DLD1 (cell line): ENCODE measurements at regions not wholly inside any gene's neighbourhood (a gene's known extent, or its start where the extent isn't known, plus 50 kb on each side); places are given as distances from the start of the nearest gene placed in this dataset.
"Not testable (repeated sequence)": the region's sequence is repeated elsewhere in the genome, so short reads cannot be mapped to it uniquely, and the experiment has no call there.

Experiments
- in situ Hi-C: cut with HindIII; loops from 2 replicates; pipeline ENCODE4 v1.10.0; 2017; ENCODE audit warnings: low sequenced_read_pairs

GRCh38 chr2:224181534-224182155 is 142.6 kb upstream of the SERPINE2 start:
- in situ Hi-C loops, result no loop called here

- in situ Hi-C loops, result no loop called here
Measured at GRCh38 chr2:224180810-224181209, 141.7 kb upstream of the SERPINE2 start.

GRCh38 chr2:224178056-224178455 is 139.0 kb upstream of the SERPINE2 start:
- in situ Hi-C loops, result no loop called here

- in situ Hi-C loops, result no loop called here
Measured at GRCh38 chr2:224175538-224175937, 136.5 kb upstream of the SERPINE2 start.

DNA sequence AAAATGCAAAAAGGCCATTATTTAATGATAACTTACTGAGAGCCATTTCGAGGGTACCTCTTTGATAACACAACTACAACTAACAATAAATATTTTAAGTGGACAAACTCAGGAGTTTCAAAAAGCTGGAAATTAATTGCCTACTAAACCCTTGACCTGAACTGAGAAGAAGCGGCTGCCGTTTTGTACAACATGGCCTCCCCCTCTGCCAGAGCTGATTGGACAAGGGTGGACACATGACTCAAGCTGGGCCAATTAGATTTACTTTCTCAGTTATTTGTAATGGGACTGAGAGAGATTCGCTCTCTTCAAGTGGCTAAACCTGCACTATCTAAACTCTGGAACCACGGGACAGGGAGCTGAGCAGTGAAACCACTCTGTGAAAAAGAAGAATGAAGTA is 135.9 kb upstream of the SERPINE2 start:
- in situ Hi-C loops, result no loop called here

DNA sequence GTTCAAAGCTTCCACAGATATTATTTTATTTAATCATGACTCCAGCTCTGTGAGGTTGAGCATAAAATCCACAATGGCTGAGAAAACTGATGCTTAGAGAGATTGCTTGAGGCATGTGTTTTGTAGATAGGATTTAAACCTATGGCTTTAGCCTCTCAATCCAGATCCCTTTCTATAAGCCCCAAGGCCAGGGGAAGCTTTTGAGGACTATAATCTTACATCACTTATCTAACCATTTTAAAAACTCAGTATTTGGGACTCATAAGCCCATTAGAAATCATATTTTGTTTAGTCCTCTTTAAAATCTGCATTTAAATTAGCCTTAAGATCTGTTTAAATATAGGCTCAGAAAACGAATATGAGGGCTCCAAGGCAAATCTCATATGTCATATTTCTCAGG is 135.4 kb upstream of the SERPINE2 start:
- in situ Hi-C loops, result no loop called here

DNA sequence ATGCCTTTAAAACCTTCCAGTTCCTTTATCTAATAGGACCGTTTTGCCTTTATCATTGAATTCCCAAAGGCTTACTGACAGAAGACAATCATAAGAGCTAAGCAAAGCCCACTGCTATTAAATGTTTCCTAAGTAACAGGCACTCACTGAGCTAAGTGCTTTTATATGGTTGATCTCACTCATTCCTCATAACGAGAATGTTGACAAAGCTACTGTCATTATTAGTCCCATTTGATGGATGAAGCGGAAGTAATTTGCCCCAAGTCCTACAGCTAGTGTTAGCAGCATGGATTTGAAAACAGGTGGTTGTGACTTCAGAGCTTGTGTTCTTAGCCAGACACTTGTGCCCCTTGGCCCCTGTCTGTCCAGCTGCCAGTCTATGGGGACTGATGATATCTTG is 134.8 kb upstream of the SERPINE2 start:
- in situ Hi-C loops, result no loop called here

GRCh38 chr2:224173210-224173609 is 134.1 kb upstream of the SERPINE2 start:
- in situ Hi-C loops, result no loop called here

GRCh38 chr2:224171226-224171625 is 132.1 kb upstream of the SERPINE2 start:
- in situ Hi-C loops, result no loop called here

DNA sequence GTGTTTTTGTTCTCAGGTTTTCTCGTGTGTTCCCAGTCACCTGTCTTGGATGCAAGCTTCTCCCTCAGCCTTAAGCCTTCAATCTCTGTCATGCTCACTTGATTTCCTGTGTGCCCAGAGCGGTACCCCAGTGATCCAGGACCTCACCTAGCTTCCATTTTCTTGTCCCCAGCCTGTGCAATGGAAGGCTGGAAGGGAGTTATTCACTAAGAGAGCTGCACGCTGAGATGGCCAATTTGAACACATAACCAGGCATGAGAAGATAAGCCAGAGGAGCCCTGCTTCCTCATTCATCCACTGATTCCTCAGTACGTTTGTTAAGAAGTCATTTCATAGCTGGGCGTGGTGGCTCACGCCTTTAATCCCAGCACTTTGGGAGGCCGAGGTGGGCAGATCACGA is 130.8 kb upstream of the SERPINE2 start:
- in situ Hi-C loops, result no loop called here

DNA sequence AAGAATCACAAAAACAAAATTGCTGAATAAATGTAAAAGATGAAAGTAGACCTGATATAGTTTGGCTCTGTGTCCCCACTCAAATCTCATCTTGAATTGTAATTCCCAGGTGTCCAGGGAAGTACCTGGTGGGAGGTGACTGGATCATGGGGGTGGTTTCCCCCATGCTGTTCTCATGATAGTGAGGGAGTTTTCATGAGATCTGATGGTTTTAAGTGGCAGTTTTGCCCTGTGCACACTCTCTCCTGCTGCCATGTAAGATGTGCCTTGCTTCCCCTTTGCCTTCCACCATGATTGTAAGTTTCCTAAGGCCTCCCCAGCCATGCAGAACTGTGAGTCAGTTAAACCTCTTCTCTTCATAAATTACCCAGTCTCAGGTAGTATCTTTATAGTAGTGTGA is 128.7 kb upstream of the SERPINE2 start:
- in situ Hi-C loops, result not testable (repeated sequence)

GRCh38 chr2:224166654-224167053 is 127.6 kb upstream of the SERPINE2 start:
- in situ Hi-C loops, result no loop called here

DNA sequence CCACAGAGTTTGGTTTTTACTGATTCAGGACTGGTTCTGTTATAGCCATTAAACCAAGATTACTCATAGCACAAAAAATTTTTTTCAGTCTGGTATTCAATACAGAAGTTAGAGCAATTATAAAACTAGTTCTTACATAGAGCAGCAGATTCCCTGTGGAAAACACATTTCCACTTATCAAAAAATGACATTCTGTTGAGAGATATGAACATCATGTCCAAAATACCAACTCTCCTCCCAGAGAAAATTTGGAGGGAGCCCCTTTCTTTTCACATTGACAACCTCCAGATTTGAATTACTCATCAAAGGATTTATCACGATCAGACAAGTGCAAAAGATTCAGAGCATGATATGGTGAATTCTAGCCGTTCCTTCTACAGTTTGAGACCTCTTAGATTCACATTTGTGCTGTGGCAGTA is 126.8 kb upstream of the SERPINE2 start:
- in situ Hi-C loops, result no loop called here

DNA sequence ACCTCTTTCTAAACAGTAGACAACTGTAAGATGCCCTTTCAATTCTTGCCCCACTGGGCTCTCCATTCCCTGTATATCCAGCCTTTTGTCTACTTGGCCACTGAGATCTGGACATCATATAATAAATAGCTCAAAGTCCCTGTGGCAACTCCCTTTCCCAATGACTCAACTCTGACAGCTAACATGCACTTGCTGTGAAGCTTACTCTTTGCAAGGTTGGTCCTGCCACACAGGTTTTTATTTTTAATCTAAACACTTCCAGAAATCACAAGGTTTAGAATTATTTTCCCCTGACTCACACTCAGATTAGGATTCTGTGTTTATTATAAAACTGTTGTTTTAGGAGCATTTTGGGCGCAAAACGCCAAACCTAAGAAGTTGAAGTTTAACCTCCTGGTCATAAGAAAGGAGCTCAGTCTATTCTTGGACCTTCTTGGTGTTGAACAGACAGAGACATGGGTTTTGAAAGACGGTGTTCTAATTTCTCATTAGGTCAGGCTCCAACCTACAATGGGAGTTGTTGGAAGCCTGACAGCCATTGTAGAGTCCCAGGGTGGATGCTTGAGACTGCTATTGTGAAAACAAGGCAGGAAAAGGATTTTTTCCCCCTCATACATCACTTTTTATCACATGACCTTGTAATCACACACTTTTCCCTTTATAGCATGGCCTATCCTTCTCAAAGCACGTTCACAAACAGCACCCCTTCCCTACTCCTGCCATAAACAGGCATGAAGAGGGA is 124.7 kb upstream of the SERPINE2 start:
- in situ Hi-C loops, result no loop called here

DNA sequence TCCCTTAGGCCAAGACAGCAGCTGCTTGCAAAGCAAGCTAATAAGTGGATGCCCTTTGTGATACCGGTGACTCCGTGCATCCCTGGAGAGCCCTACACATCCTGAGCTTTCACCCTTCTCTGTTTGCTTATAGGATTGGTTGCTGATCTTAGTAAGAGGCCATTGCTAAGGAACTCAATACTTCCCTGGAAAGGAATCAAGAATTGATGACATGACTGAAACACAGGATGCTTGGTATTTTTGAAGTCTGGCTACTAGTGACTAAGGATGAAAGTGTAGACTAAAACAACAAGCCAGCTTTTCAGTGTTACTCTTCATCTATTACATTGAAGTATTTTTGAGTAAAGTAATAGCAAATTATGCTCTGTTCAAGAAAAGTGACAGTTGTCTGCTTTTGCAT is 123.0 kb upstream of the SERPINE2 start:
- in situ Hi-C loops, result no loop called here

- in situ Hi-C loops, result no loop called here
Measured at GRCh38 chr2:224161712-224162111, 122.6 kb upstream of the SERPINE2 start.

- in situ Hi-C loops, result no loop called here
Measured at GRCh38 chr2:224160917-224161316, 121.8 kb upstream of the SERPINE2 start.

DNA sequence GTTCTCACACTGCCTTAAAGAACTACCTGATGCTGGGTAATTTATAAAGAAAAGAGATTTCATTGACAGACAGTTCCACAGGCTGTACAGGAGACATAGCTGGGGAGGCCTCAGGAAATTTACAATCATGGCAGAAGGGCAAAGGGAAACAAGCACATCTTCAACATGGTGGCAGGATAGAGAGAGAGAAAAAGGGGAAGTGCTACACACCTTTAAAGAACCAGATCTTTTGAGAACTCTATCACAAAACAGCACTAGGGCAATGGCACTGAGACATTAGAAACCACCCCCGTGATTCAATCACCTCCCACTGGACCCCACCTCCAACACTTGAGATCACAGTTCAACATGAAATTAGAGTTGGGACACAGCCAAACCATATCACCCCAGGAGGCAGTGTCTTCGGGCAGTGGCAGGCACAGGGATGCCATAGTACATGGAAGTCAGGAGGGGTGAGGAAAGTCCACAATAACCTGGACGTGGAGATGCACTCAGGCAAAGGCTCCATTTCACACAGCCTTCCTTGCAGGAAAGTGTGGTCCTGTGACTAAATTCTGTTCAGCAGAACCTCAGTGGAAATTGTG is 120.4 kb upstream of the SERPINE2 start:
- in situ Hi-C loops, result no loop called here

GRCh38 chr2:224158831-224159230 is 119.7 kb upstream of the SERPINE2 start:
- in situ Hi-C loops, result no loop called here

GRCh38 chr2:224158061-224158460 is 119.0 kb upstream of the SERPINE2 start:
- in situ Hi-C loops, result no loop called here

- in situ Hi-C loops, result no loop called here
Measured at GRCh38 chr2:224157655-224158054, 118.6 kb upstream of the SERPINE2 start.

DNA sequence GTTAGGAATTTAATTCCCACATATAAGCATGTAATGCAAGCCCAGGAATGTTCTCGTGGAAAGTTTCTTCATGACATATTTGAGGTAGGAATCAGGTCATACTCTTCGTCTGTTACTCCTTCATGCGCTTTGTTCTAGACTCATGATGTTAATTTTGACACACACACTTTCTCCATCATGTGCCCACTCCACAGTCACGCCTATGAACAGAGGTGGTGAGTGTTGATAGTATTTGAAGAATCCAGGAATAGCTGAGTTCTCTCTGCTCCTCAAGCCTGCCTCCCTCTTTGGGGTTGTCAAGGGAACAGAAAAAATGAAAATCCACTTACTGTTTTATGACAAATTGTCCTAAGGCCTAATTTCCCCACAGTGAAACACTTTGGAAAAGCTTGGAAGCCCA is 117.3 kb upstream of the SERPINE2 start:
- in situ Hi-C loops, result no loop called here
